ENCODE measurements at regions not wholly inside any gene's neighbourhood (a gene's known extent, or its start where the extent isn't known, plus 50 kb on each side); places are given as distances from the start of the nearest gene placed in this dataset.

- no peak for TF ChIP-seq CTCF (IDR thresholded peaks at IDR 0.05; ENCODE audit: poor library complexity)
- TF ChIP-seq EZH2 (IDR thresholded peaks at IDR 0.05; ENCODE audit: borderline replicate concordance): no peak
These were observed 145.1 kb upstream of the ACTBL2 start for GRCh38 chr5:57627661-57628060.

All from hepatocyte (in vitro differentiated cells).